ENCODE measurements at regions not wholly inside any gene's neighbourhood (a gene's known extent, or its start where the extent isn't known, plus 50 kb on each side); places are given as distances from the start of the nearest gene placed in this dataset.
A peak's percentile ranks its signal among the peaks of the same experiment; 100 is the strongest.
"Not testable (repeated sequence)": the region's sequence is repeated elsewhere in the genome, so short reads cannot be mapped to it uniquely, and the experiment has no call there.

DNA sequence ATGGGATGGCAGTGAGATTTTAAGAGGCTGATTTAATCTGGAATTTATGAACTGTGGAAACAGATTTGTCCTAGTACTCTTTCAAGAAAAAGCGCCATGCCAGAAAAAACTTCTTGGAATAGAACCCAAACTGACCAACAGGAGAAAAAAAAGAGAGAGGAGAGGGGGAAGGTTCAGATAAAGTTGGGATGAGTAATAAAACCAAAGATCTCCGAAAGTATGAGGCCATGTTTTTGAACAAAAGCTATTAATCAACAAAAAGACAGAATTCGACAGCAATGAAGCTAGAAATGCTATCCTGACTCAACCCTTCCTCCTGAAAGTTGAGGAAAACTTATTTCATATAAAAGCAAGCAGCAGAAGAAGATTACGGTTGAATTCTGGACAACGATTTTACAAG is 135.5 kb downstream of the CEMIP2 start:
- no peak for DNase-seq (ENCODE audit: low read depth in 2 of 2)

DNA sequence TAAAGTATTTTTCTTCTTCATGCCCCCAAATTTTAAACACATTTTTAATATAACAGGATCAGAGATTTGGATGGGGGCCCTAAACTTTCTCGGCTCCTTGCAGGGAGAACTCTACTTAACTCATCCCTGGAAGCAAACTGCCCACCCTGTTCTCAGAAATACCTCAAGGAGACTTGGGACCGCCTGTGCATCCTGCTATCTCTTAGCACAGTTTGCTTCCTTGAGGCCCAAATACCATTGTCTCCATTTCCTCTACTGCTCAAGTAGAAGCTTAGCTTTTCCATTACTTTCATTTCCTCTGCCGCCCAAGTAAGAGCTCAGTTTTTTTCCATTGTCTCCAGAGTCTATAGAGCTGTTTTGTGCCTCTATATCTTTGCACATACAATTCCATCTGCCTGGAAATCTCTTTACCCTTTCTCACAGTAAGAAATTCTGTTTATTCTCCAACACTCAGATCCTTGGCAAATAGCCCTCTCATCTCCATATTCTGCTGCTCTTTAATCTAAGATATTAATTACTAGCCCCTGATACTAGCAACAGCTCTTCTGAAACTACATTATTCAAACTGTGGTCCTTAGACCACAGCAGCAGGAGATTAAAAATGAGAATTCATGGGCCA is 137.8 kb downstream of the CEMIP2 start:
- DNase-seq (ENCODE audit: low read depth in 2 of 2) = peak in 1 of 2 donors; percentile 74

DNA sequence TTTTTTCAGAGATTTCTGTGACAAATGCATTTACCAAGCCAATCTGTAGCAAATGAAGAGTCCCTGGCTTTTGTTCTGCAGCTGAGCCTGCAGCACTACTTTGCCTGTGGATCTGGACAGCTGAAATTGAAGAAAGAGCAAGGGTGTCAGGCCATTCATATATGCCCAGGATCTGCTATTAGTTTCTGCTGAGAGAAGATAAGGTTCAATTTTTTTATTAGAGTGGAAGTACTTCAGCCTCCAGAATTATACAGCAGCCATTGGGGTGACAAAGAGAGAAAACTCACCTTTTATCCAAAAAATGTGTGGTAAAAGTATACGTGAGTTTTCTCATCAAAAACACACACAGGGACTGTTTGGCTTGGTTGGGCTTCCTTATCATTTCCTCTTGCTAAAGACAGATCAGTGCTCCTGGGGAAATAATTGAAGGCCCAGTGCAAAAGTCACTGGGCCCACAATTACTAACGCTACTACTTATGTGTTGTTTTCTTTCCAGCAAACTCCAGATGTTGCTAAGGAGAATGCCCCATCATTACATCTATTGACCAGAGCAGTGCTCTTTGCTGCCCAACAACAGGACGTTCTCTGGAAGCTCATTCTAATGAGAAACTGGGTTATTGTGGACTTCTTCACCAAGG is 138.6 kb downstream of the CEMIP2 start:
- peak in 1 of 2 donors; percentile 33 for DNase-seq (ENCODE audit: low read depth in 2 of 2)

DNA sequence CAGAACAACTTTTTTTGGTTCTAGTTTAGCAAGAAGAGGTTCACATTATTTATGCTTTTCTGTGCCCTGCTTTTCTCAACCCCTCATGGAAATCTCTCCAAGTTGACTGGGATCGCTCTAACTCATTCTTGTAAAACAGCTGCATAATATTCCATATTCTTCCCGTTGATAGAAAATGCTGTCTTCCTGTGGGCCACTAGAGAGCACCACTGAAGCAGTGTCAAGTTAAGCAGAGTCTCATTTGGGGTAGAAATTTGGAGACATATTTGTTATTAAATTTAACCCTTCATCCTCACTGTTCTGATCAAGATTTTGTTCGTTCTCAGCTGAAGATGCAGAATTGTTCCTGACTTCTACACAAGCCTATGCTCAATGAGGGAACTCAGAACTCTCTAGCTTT is 140.1 kb downstream of the CEMIP2 start:
- DNase-seq (ENCODE audit: low read depth in 2 of 2) = no peak

DNA sequence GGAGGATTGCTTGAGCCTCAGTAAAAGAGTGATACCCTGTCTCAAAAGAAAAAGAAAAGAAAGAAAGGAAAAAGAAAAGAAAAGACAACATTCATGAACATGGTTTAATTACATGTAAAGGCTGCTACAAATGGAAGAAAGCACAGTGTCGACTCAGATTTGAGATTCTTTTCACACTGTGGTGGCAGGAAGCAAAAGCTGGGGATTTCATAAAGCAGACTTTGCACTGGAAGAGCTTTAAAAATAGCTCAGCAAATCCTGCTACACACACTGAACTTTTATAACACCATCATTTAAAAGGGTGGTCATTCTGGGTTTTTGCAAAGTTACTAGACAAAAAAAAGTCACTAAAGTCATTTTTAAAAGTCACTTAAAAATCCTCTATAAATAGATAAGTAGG is 140.8 kb downstream of the CEMIP2 start:
- no peak for DNase-seq (ENCODE audit: low read depth in 2 of 2)

DNA sequence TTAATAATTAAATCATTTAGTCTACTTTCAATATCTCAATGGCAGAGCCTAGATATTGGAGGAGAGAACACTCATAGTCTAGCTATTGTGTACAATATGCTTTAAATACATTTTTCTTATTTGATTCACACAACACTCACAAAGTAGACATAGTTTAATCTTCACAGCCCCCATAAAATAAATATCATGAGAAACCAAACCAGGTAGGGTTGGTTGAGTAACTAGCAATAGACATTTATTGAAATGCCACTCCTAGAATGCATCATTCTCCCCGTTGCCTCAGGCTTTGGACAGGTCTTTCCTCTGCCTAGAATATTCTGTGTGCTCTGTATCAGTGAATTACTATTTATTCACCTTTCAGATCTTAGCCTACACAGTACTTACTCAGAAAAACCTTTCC is 141.9 kb downstream of the CEMIP2 start:
- DNase-seq (ENCODE audit: low read depth in 2 of 2) = no peak

DNA sequence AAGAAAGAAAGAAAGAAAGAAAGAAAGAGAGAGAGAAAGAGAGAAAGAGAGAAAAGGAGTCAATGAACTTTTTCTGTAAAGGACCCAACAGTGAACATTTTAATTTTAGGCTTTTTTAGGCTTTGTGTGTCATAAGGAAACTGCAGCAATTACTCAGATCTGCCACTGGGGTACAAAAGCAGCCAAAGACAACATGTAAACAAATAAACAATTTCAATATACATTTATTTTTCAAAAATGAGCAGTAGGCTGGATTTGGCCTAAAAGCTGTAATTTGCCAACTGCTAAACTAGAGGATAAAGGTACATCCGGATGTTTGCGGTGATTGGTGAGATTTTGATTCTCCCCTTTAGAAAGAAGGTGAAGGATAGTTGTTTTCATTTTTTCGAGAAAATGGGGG is 143.6 kb downstream of the CEMIP2 start:
- DNase-seq (ENCODE audit: low read depth in 2 of 2) = no peak

DNA sequence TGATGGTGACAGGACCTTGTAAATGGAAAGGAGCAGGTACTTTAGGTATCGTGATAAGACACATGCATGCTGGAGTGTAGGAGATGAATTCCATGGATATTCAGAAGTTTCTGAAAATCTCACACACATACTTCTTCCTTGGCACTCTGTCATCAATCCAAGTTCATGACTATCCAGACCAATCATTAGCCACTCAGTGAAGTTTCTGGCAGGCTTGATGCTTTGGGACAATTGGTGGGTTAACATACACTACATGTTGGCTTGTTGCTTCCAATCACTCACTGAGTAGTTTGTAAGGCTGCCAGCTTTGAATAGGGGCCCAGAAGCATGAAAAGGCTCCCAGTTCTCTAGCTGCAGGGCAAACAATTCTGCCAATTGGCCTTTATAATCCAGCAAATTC is 147.6 kb downstream of the CEMIP2 start:
- no peak for DNase-seq (ENCODE audit: low read depth in 2 of 2)

DNA sequence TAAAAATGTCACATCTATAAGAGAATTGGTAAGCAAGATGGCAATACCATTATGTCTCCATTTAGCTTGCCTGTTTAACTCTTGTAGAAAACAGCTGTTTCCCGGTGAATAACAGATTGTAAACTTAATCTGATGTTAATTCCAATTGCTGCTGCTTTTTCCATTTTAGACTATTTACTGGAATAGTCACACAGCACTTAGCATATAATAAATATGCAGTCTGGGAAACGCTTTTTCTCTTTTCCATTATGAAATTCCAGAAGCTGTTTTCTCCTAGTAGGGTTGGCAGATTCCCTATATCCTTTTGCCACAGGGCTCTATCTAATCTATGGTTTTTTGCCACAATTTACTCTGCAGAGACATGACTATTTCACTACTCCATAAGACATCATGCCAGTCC is 148.0 kb downstream of the CEMIP2 start:
- DNase-seq (ENCODE audit: low read depth in 2 of 2) = no peak

DNA sequence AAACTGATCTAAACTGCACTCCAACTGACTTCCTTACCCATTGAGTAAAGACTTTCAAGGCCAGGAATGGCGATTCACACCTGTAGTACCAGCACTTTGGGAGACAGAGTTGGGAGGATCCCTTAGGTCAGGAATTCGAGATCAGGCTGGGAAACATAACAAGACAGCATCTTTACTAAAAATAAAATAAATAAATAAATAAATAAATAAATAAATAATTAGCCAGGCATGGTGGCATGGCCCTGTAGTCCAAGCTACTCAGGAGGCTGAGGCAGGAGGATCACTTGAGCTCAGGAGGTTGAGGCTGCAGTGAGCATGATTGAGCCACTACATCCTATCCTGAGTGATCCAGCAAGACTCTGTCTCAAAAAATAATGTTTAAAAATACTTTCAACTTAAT is 148.4 kb downstream of the CEMIP2 start:
- no peak for DNase-seq (ENCODE audit: low read depth in 2 of 2)

DNA sequence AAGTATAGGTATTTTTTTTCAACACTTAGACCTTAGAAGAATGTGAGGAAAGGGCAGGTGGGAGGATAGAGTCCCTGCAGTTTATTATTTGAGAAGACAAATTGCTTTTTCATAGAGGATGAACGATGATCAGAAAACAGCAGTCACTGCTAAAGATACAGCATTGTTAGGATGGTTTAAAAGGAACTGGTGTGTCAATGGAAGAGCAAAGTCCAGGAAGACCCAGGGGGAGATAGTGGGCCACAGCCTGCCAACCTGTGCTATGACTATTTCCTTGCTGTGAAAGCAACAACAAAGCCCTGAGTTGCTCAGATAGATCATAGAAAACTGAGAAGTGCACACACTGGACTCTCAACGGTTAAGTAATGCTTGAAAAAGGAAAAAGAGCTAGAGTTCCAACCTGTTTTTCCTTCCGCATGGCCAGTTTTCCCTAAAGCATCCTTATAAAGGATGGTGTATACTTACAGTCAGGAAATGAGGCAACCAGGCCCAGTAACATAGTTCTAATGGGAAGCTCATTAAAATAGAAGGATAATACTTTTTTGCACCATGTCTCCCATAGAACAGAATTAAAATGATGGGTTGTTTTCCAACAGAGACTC is 153.8 kb downstream of the CEMIP2 start:
- no peak for DNase-seq (ENCODE audit: low read depth in 2 of 2)

DNA sequence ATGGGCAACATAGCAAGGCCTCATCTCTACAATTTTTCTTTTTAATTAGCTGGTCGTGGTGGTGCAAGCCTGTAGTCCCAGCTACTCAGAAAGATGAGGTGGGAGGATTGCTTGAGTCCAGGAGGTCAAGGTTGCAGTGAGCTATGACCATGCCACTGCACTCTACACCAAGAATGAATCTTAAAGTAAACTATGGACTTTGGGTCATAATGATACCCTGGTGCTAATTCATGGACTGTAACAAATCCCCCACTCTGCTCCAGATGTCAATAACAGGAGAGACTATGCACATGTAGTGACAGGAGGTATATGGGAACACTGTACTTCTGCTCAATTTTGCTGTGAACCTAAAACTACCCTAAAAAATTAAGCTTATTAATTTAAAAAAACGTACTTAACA is 155.4 kb downstream of the CEMIP2 start:
- DNase-seq (ENCODE audit: low read depth in 2 of 2) = no peak

DNA sequence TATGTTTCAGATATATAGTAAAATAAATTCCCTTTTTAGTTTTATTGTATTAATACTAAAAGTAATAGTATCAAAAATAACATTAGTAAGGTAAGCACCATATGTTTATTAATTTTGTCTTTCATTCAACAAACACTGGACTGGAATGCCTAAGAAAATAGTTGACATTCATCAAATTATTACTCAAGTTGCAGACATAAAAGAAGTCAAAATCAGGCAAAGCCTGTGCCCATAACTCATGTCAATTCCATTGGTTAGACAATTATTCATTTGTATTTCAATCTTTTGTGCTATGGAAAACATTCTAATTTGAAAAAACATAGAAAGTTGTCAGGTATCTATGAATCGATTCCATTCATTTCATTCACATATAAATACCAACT is 158.9 kb downstream of the CEMIP2 start:
- DNase-seq (ENCODE audit: low read depth in 2 of 2) = no peak

DNA sequence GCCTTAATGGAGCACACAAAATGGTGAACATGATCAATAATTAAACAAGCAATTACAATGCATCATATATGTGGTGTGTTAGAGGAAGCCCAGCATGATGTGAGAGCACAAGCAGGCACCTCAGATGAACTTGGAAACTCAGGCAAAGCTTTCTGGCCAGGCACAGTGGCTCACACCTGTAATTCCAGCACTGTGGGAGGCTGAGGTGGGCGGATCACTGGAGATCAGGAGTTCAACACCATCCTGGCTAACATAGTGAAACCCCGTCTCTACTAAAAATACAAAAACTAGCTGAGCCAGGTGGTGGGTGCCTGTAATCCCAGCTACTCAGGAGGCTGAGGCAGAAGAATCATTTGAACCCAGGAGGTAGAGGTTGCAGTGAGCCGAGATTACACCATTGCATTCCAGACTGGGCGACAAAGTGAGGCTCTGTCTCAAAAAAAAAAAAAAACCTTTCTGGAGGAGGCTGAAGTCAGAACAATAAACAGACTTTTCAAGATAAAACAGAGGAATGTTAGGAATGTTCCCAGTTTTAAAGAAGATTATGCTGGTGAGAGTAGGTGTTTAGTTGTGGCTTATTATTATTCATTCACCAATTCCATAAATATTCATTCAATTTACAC is 159.4 kb downstream of the CEMIP2 start:
- DNase-seq (ENCODE audit: low read depth in 2 of 2) = no peak

DNA sequence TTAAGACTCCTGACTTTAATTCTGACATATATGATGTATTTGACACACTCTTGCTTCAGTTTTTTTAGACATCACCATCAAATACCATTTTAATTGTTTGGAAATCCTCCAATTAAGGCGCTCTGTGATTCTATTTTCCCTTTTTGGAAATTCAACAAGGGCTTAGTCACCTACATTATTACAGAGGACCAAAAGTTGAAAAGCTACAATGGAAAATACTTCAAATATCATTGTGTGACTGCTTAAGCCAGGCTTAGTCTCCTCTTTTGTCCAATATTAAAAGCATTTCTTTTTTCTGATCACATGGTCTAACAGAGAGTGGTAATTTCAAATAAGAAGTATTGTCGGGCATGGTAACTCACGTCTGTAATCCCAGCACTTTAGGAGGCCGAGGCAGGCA is 160.3 kb downstream of the CEMIP2 start:
- no peak for DNase-seq (ENCODE audit: low read depth in 2 of 2)

DNA sequence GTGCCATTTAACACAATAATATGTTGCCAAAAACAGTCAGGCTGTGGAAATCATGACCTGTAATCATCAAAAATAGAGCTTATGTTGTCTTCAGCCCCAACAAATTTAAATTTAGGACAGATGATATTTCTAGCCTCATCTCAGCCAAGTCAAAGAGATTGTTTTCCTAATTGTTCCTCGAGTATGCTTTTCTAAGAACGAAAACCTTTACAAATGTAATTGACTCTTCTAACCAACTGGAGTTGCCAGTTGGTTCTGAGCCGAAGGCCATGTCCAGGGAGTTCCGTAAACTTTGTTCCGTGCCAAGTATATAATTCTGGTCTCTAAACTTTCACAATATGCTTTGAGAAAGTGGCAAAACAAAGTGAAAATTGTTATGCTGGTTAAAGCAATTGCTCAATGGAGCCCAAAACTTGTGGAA is 160.8 kb downstream of the CEMIP2 start:
- no peak for DNase-seq (ENCODE audit: low read depth in 2 of 2)

DNA sequence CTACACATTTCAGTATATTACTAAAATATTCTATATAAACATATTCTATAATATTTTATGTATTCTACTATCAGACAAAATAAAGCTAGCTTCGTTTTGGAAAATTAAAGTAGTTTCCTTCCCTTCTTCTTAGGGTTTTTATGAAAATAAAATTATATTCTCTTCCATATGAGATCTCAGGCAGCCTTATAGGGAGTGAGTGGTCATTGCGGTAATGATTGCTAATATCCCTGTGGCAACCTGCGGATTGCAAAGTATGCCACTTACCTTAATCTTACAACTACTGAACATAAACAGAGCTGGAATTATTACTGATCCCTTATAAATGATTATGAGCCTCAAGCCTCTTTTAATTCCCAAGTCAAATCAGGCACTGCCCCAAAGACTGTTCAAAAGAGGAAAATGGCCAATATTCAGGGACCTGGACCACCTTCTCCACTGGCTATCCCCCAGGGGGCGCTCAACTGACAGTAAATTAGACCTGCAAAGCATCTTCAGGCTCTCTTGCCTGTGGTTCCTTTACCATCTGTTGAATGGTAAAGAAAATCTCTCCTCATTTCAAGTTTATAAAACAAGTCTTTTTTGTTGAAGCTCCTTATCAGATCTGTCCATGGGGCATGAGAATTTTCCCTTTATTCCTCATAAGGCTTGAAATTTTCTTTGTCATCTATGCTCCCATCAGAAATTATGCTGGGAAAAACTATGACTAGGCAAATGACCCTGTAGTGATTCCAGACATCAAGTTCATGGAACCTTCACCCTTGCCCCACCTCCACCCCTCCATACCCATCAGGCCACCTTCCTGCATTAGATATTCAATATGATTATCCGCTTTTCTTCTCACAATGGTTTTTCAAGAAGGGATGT is 163.9 kb downstream of the CEMIP2 start:
- DNase-seq (ENCODE audit: low read depth in 2 of 2) = peak; percentile 43 to 82

DNA sequence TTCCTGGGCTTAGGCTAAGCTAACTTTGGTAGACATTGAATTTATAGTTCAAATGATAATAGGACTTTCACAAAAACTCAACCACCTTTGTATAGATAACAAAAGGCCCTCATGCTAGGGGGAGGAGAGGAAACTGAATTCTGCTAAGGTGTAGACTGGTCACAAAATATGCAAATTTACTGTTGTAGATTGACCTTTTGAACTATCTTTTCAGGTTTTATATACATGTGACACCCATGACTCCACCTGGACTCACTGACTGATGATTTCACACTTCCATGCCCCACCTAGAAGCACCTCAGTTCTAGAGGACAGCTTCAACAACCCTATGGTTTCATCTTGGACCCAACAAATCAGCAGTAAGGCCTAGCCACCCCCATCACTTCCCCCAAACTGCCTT is 165.7 kb downstream of the CEMIP2 start:
- DNase-seq (ENCODE audit: low read depth in 2 of 2) = no peak

DNA sequence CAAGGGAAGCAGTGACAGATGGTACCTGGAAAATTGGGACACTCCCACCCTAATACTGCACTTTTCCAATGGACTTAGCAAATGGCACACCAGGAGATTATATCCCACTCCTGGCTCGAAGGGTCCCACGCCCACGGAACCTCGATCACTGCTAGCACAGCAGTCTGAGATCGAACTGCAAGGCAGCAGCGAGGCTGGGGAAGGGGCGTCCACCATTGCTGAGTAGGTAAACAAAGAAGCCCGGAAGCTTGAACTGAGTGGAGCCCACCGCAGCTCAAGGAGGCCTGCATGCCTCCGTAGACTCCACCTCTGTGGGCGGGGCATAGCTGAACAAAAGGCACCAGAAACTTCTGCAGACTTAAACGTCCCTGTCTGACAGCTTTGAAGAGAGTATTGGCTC is 172.6 kb downstream of the CEMIP2 start:
- not testable (repeated sequence) for DNase-seq (ENCODE audit: low read depth in 2 of 2)

DNA sequence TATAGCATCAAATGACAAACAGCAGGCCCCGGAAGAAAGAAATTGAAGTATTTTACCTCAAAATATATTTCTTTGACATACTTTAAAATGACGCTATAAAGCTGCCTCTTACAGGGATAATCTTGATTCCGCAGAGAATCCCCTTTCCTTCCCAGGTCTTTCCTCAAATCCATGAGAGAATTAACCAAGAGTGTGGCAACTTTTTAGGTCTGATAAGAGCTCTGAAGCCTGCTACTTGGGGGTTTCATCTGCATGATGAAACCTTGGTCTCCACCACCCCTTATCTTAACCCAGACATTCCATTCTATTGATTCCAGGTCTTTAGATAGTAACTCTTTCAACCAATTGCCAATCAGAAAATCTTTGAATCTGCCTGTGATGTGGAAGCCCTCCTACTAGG is 173.8 kb downstream of the CEMIP2 start:
- DNase-seq (ENCODE audit: low read depth in 2 of 2) = no peak

DNA sequence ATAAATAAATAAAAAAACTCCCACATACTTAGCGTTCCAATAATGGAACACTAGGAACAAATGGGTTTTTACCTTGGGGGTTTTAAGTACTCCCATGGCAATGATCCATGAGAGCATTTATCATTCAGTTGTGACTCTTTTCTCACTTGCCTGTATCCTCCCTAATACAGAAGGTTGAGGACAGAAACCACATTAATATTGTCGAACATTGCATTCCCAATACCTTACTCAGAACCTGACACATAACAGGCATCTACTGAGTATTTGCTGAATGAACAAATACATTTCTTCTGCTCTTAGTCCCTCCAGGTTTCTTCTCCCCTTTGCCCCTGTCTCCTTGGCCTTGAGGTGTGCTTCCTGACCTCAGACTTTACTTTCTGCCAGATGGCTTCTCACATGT is 175.9 kb downstream of the CEMIP2 start:
- no peak for DNase-seq (ENCODE audit: low read depth in 2 of 2)

DNA sequence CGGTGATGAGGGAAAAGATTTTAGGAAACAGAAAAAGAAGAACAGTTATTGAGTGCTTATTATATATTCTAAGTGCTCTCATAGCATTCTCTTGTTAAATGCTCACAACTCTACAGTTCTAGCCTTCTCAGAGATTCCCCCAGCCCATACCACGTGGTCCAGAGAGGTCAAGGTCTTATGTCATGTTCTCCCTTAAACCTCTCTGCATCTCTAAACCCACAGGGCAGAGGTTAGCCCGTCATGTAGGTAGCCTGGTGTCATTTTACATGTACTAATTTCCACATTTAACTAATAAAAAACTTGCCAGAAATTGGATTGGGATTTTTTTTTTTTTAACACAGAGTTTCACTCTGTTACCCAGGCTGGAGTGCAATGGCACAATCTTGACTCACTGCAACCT is 178.0 kb downstream of the CEMIP2 start:
- DNase-seq (ENCODE audit: low read depth in 2 of 2) = no peak
